Thyroid gland (tissue), 4 donors: ENCODE measurements at regions not wholly inside any gene's neighbourhood (a gene's known extent, or its start where the extent isn't known, plus 50 kb on each side); places are given as distances from the start of the nearest gene placed in this dataset.
A peak's percentile ranks its signal among the peaks of the same experiment; 100 is the strongest.

Source experiments
- DNase-seq, 2 donors: peaks; one replicate each; pipeline ENCODE4 v3.0.0-alpha.2; 2019
- H3K27ac ChIP-seq, 3 donors: fragments of 200-600 bp; sonication (generic); 1 replicate in 2 of 3; 2 replicates in 1 of 3; pipeline ENCODE4 v1.5.1; 2016 to 2019; ENCODE audit warnings: mild to moderate bottlenecking in 1 of 3, moderate library complexity in 1 of 3
- H3K27me3 ChIP-seq: fragments of 200-600 bp; sonication (generic); one replicate; pipeline ENCODE4 v1.5.1; 2019
- H3K36me3 ChIP-seq, 2 donors: fragments of 200-600 bp; sonication (generic); one replicate each; pipeline ENCODE4 v1.5.1; 2016 to 2019
- H3K4me1 ChIP-seq, 2 donors: fragments of 200-600 bp; sonication (generic); one replicate each; pipeline ENCODE4 v1.5.1; 2017 to 2019
- H3K4me3 ChIP-seq, 3 donors: fragments of 200-600 bp; sonication (generic); replicated peaks in 1 of 3; 1 replicate in 2 of 3; 2 replicates in 1 of 3; pipeline ENCODE4 v1.5.1; 2016; ENCODE audit warnings: mild to moderate bottlenecking in 1 of 3
- H3K9me3 ChIP-seq: fragments of 200-600 bp; sonication (generic); one replicate; pipeline ENCODE4 v1.5.1; 2017
- CTCF ChIP-seq, 6 experiments: fragments of 200-600 bp in 3 of 6; fragments of 450-650 bp in 3 of 6; sonication (generic) in 3 of 6; IDR thresholded peaks; one replicate each; pipeline ENCODE4 v1.5.1; 2016 to 2019; ENCODE audit warnings: antibody characterized with exemption in 6 of 6, mild to moderate bottlenecking in 2 of 6, inconsistent platforms in 1 of 6, moderate library complexity in 1 of 6
- POLR2A ChIP-seq, 2 donors: fragments of 450-650 bp; IDR thresholded peaks; one replicate each; pipeline ENCODE4 v1.6.1; 2017; ENCODE audit warnings: antibody characterized with exemption in 2 of 2, mild to moderate bottlenecking in 2 of 2, moderate library complexity in 1 of 2
- WGBS, 2 donors: methylation state at CpG; one replicate each; pipeline ENCODE4 v1.1.5; 2017; 5-methylcytosine and 5-hydroxymethylcytosine counted together
- intact Hi-C: fragments of 100-400 bp; cut with DNase I; formaldehyde crosslinking; loops from one replicate; pipeline ENCODE4 v1.15.1; 2023

GRCh38 chr2:46813680-46814079 lies 101.9 kb downstream of the MCFD2 start:
- Histone ChIP-seq H3K27ac (peak overlapping the region; percentile 31 to 76 (median 74)), H3K36me3 (no peaks in the 10 kb centered on the region), H3K9me3 (no peaks in the 10 kb centered on the region), H3K27me3 (no peaks in the 10 kb centered on the region), H3K4me1 (peaks cover 12 to 47% of the 10 kb centered on the region in 2 donors), H3K4me3 (no peak overlapping the region)
- intact Hi-C loops = no loop called here
- no peak for DNase-seq
- TF ChIP-seq POLR2A (IDR thresholded peaks at IDR 0.05) (no peak), CTCF (IDR thresholded peaks at IDR 0.05) (no peak)
- 79 to 83% methylated on average over 4 of the region's 4 CpGs for WGBS, 2 donors

GRCh38 chr2:46813020-46813415 lies 102.6 kb downstream of the MCFD2 start:
- TF ChIP-seq CTCF (IDR thresholded peaks at IDR 0.05) (no peak), POLR2A (IDR thresholded peaks at IDR 0.05) (no peak)
- no peaks in the 10 kb centered on the region for H3K9me3 ChIP-seq
- peak overlapping the region in 2 of 3 donors; percentile 37 to 76 for H3K27ac ChIP-seq
- peak; percentile 19 to 30 for DNase-seq
- WGBS, 2 donors = 77 to 92% methylated on average over 6 of the region's 6 CpGs
- intact Hi-C loops = no loop called here
- H3K27me3 ChIP-seq = no peaks in the 10 kb centered on the region
- no peak overlapping the region for H3K4me3 ChIP-seq
- peaks cover 12 to 47% of the 10 kb centered on the region in 2 donors for H3K4me1 ChIP-seq
- H3K36me3 ChIP-seq = no peaks in the 10 kb centered on the region
